HG02678 (cell line): ENCODE measurements at regions not wholly inside any gene's neighbourhood (a gene's known extent, or its start where the extent isn't known, plus 50 kb on each side); places are given as distances from the start of the nearest gene placed in this dataset.

Source experiments
- ATAC-seq: cut with Tn5 transposase; IDR thresholded peaks from one replicate; pipeline ENCODE4 v1.9.1; 2021; ENCODE audit warnings: mild to moderate bottlenecking, moderate library complexity; ENCODE audit not compliant: unreplicated experiment

GRCh38 chr12:60830381-60830780 lies 1234.6 kb downstream of the SLC16A7 start:
- ATAC-seq, result no peak

GRCh38 chr12:60832290-60832689 lies 1236.5 kb downstream of the SLC16A7 start:
- no peak for ATAC-seq

GRCh38 chr12:60834372-60834771 lies 1238.5 kb downstream of the SLC16A7 start:
- no peak for ATAC-seq

GRCh38 chr12:60834806-60835205 lies 1239.0 kb downstream of the SLC16A7 start:
- ATAC-seq, result no peak

GRCh38 chr12:60836651-60837050 lies 1240.8 kb downstream of the SLC16A7 start:
- ATAC-seq, result no peak

- ATAC-seq, result no peak
Observed at GRCh38 chr12:60842181-60842580, 1246.4 kb downstream of the SLC16A7 start.

- no peak for ATAC-seq
Observed at GRCh38 chr12:60844101-60844500, 1248.3 kb downstream of the SLC16A7 start.

- ATAC-seq, result no peak
Observed at GRCh38 chr12:60844875-60845274, 1249.0 kb downstream of the SLC16A7 start.

GRCh38 chr12:60845696-60846095 lies 1249.9 kb downstream of the SLC16A7 start:
- no peak for ATAC-seq

- no peak for ATAC-seq
Observed at GRCh38 chr12:60847281-60847680, 1251.5 kb downstream of the SLC16A7 start.

GRCh38 chr12:60849723-60850122 lies 1253.9 kb downstream of the SLC16A7 start:
- no peak for ATAC-seq

- ATAC-seq, result no peak
Observed at GRCh38 chr12:60853407-60853806, 1257.6 kb downstream of the SLC16A7 start.

- no peak for ATAC-seq
Observed at GRCh38 chr12:60863421-60863820, 1267.6 kb downstream of the SLC16A7 start.

GRCh38 chr12:60872219-60872618 lies 1276.4 kb downstream of the SLC16A7 start:
- ATAC-seq, result no peak

GRCh38 chr12:60872850-60873713 lies 1277.3 kb downstream of the SLC16A7 start:
- no peak for ATAC-seq

- ATAC-seq, result no peak
Observed at GRCh38 chr12:60874091-60874490, 1278.3 kb downstream of the SLC16A7 start.

GRCh38 chr12:60920841-60921495 lies 1325.1 kb downstream of the SLC16A7 start:
- ATAC-seq, result no peak

GRCh38 chr12:60921541-60921940 lies 1325.7 kb downstream of the SLC16A7 start:
- ATAC-seq, result no peak

GRCh38 chr12:60926256-60926655 lies 1330.4 kb downstream of the SLC16A7 start:
- ATAC-seq, result no peak

GRCh38 chr12:60930151-60930550 lies 1330.1 kb upstream of the USP15 start:
- ATAC-seq, result no peak

- ATAC-seq, result no peak
Observed at GRCh38 chr12:60935981-60936761, 1324.0 kb upstream of the USP15 start.
